ENCODE measurements at regions not wholly inside any gene's neighbourhood (a gene's known extent, or its start where the extent isn't known, plus 50 kb on each side); places are given as distances from the start of the nearest gene placed in this dataset.

DNA sequence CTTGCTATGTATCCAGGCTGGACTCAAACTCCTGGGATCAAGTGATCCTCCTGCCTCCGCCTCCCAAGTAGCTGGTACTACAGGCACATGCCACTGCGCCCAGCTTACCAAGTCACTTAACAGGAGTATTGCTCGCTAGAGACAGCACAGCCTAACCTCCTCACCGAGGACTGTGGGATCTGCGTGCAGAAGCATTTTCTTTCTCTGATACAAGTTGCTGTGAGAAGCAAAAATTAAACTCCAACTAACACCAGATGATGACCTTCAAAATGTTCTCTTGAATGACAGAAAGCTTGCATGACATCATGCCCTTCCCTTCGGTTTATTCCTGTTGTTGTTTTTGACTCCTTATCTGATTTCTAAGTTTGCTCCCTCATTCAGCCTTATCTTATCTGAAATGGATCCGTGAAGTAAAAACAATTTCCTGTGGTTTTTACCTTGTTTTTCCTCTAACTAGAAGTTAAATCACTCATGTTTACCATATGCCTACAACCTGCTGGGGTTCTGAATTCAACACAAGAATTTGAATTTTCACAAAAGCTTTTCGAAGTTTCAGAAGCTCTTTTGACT is 94.4 kb upstream of the KIF5B start:
- TF ChIP-seq EZH2 (IDR thresholded peaks at IDR 0.05; ENCODE audit: low read depth, unreplicated experiment) (no peak), POLR2AphosphoS5 (IDR thresholded peaks at IDR 0.05; ENCODE audit: low read depth) (no peak), EZH2phosphoT487 (IDR thresholded peaks at IDR 0.05; ENCODE audit: unreplicated experiment) (no peak), JUNB (IDR thresholded peaks at IDR 0.05; ENCODE audit: unreplicated experiment) (no peak), REST (IDR thresholded peaks at IDR 0.05; ENCODE audit: unreplicated experiment) (no peak)
- TF ChIP-seq, protein P1, sequence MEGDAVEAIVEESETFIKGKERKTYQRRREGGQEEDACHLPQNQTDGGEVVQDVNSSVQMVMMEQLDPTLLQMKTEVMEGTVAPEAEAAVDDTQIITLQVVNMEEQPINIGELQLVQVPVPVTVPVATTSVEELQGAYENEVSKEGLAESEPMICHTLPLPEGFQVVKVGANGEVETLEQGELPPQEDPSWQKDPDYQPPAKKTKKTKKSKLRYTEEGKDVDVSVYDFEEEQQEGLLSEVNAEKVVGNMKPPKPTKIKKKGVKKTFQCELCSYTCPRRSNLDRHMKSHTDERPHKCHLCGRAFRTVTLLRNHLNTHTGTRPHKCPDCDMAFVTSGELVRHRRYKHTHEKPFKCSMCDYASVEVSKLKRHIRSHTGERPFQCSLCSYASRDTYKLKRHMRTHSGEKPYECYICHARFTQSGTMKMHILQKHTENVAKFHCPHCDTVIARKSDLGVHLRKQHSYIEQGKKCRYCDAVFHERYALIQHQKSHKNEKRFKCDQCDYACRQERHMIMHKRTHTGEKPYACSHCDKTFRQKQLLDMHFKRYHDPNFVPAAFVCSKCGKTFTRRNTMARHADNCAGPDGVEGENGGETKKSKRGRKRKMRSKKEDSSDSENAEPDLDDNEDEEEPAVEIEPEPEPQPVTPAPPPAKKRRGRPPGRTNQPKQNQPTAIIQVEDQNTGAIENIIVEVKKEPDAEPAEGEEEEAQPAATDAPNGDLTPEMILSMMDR (conservative IDR thresholded peaks at IDR 0.05; ENCODE audit: low read depth in 2 of 2): no peak
